Loucy (cell line): ENCODE measurements at regions not wholly inside any gene's neighbourhood (a gene's known extent, or its start where the extent isn't known, plus 50 kb on each side); places are given as distances from the start of the nearest gene placed in this dataset.

Source experiments
- H2AFZ ChIP-seq: fragments of 200-600 bp; sonication (generic); 2 replicates; pipeline ENCODE4 v1.6.0; 2016; ENCODE audit warnings: antibody characterized with exemption, mild to moderate bottlenecking, low read length, moderate library complexity
- H3F3A ChIP-seq: fragments of 200-600 bp; 2 replicates; pipeline ENCODE4 v1.6.0; 2016; ENCODE audit warnings: antibody characterized with exemption, low read depth, mild to moderate bottlenecking
- H3K27me3 ChIP-seq: fragments of 200-600 bp; sonication (generic); 2 replicates; pipeline ENCODE4 v1.6.1; 2014; ENCODE audit warnings: low read length, mild to moderate bottlenecking; ENCODE audit not compliant: insufficient read depth, poor library complexity, severe bottlenecking
- H3K36me3 ChIP-seq: fragments of 200-600 bp; sonication (generic); 2 replicates; pipeline ENCODE4 v1.6.1; 2016; ENCODE audit warnings: low read length; ENCODE audit not compliant: insufficient read depth
- H3K4me1 ChIP-seq: fragments of 200-600 bp; sonication (generic); 2 replicates; pipeline ENCODE4 v1.5.1; 2014; ENCODE audit warnings: low read length, mild to moderate bottlenecking; ENCODE audit not compliant: insufficient read depth, poor library complexity, severe bottlenecking
- H3K4me2 ChIP-seq: fragments of 200-600 bp; sonication (generic); 2 replicates; pipeline ENCODE4 v1.6.0; 2014; ENCODE audit warnings: antibody characterized with exemption, low read length, low read depth, mild to moderate bottlenecking; ENCODE audit not compliant: poor library complexity, severe bottlenecking
- H3K4me3 ChIP-seq: fragments of 200-600 bp; sonication (generic); 2 replicates; pipeline ENCODE4 v1.5.1; 2014; ENCODE audit warnings: low read length, mild to moderate bottlenecking, mixed read lengths; ENCODE audit not compliant: poor library complexity, severe bottlenecking
- H3K79me2 ChIP-seq: fragments of 200-600 bp; sonication (generic); 2 replicates; pipeline ENCODE4 v1.6.1; 2014; ENCODE audit warnings: low read length; ENCODE audit not compliant: insufficient read depth
- H3K9ac ChIP-seq: fragments of 200-600 bp; sonication (generic); 2 replicates; pipeline ENCODE4 v1.6.0; 2014; ENCODE audit warnings: mild to moderate bottlenecking, low read depth, low read length, moderate library complexity; ENCODE audit not compliant: poor library complexity, severe bottlenecking
- H3K9me2 ChIP-seq: fragments of 200-600 bp; sonication (generic); replicated peaks from 2 replicates; pipeline ENCODE4 v1.6.1; 2016; ENCODE audit warnings: low read depth, low read length, mixed read lengths
- H3K9me3 ChIP-seq: fragments of 200-600 bp; sonication (generic); 2 replicates; pipeline ENCODE4 v1.6.1; 2014; ENCODE audit warnings: mild to moderate bottlenecking, antibody characterized with exemption, low read length, low read depth; ENCODE audit not compliant: insufficient read depth
- H4K20me1 ChIP-seq: fragments of 200-600 bp; sonication (generic); 2 replicates; pipeline ENCODE4 v1.6.0; 2014; ENCODE audit warnings: antibody characterized with exemption, low read length, mild to moderate bottlenecking; ENCODE audit not compliant: insufficient read depth, poor library complexity, severe bottlenecking
- CTCF ChIP-seq: fragments of 200-600 bp; sonication (generic); conservative IDR thresholded peaks from 2 replicates; pipeline ENCODE4 v1.5.1; 2014; ENCODE audit warnings: mild to moderate bottlenecking, antibody characterized with exemption, low read length
- EZH2phosphoT487 ChIP-seq: fragments of 200-600 bp; IDR thresholded peaks from 2 replicates; pipeline ENCODE4 v1.6.1; 2018; ENCODE audit warnings: antibody characterized with exemption, mild to moderate bottlenecking, moderate library complexity, borderline replicate concordance

GRCh38 chr12:91387461-91388134 lies 205.0 kb upstream of the DCN start:
- H3K9me2 ChIP-seq = no peaks in the 10 kb centered on the region
- H2AFZ ChIP-seq = no peak overlapping the region
- H3K4me2 ChIP-seq = no peak overlapping the region
- H3K4me1 ChIP-seq = no peaks in the 10 kb centered on the region
- H3K79me2 ChIP-seq = no peaks in the 10 kb centered on the region
- no peaks in the 10 kb centered on the region for H3K36me3 ChIP-seq
- H4K20me1 ChIP-seq = no peaks in the 10 kb centered on the region
- TF ChIP-seq EZH2phosphoT487 (no peak), CTCF (no peak)
- no peak overlapping the region for H3K4me3 ChIP-seq
- H3K9me3 ChIP-seq = no peaks in the 10 kb centered on the region
- no peak overlapping the region for H3K9ac ChIP-seq
- no peaks in the 10 kb centered on the region for H3F3A ChIP-seq
- no peaks in the 10 kb centered on the region for H3K27me3 ChIP-seq

- Histone ChIP-seq H3K27me3 (no peaks in the 10 kb centered on the region), H3K4me3 (no peak overlapping the region), H3K9ac (no peak overlapping the region), H3F3A (no peaks in the 10 kb centered on the region), H3K9me2 (no peaks in the 10 kb centered on the region), H3K36me3 (no peaks in the 10 kb centered on the region), H3K79me2 (no peaks in the 10 kb centered on the region), H3K4me1 (peaks cover 9% of the 10 kb centered on the region), H3K4me2 (no peak overlapping the region), H4K20me1 (no peaks in the 10 kb centered on the region), H2AFZ (no peak overlapping the region), H3K9me3 (no peaks in the 10 kb centered on the region)
- TF ChIP-seq CTCF (no peak), EZH2phosphoT487 (no peak)
Measured at GRCh38 chr12:91384806-91385205, 202.2 kb upstream of the DCN start.

- Histone ChIP-seq H3K36me3 (no peaks in the 10 kb centered on the region), H3K9me3 (no peaks in the 10 kb centered on the region), H3K4me3 (no peak overlapping the region), H3K27me3 (no peaks in the 10 kb centered on the region), H2AFZ (no peak overlapping the region), H3K9ac (no peak overlapping the region), H3K4me2 (no peak overlapping the region), H4K20me1 (no peaks in the 10 kb centered on the region), H3K79me2 (no peaks in the 10 kb centered on the region), H3F3A (no peaks in the 10 kb centered on the region), H3K4me1 (peaks cover 9% of the 10 kb centered on the region), H3K9me2 (no peaks in the 10 kb centered on the region)
- TF ChIP-seq EZH2phosphoT487 = no peak
- no peak for TF ChIP-seq CTCF
Measured at GRCh38 chr12:91384366-91384765, 201.7 kb upstream of the DCN start.
